Prostate gland (tissue), 2 donors: ENCODE measurements at regions not wholly inside any gene's neighbourhood (a gene's known extent, or its start where the extent isn't known, plus 50 kb on each side); places are given as distances from the start of the nearest gene placed in this dataset.

ENCODE experiments used
- POLR2AphosphoS5 ChIP-seq: sonication (generic); formaldehyde crosslinking; IDR thresholded peaks from one replicate; pipeline ENCODE4 v1.6.1; 2017; ENCODE audit warnings: antibody characterized with exemption
- TF ChIP-seq, protein P1 (sequence below), 4 experiments: fragments of 200-600 bp in 2 of 4; fragments of 450-650 bp in 2 of 4; sonication (generic) in 2 of 4; IDR thresholded peaks; 1 replicate in 3 of 4; 2 replicates in 1 of 4; pipeline ENCODE4 v1.5.1; 2016 to 2019; ENCODE audit warnings: antibody characterized with exemption in 4 of 4, mild to moderate bottlenecking in 2 of 4, moderate library complexity in 2 of 4

DNA sequence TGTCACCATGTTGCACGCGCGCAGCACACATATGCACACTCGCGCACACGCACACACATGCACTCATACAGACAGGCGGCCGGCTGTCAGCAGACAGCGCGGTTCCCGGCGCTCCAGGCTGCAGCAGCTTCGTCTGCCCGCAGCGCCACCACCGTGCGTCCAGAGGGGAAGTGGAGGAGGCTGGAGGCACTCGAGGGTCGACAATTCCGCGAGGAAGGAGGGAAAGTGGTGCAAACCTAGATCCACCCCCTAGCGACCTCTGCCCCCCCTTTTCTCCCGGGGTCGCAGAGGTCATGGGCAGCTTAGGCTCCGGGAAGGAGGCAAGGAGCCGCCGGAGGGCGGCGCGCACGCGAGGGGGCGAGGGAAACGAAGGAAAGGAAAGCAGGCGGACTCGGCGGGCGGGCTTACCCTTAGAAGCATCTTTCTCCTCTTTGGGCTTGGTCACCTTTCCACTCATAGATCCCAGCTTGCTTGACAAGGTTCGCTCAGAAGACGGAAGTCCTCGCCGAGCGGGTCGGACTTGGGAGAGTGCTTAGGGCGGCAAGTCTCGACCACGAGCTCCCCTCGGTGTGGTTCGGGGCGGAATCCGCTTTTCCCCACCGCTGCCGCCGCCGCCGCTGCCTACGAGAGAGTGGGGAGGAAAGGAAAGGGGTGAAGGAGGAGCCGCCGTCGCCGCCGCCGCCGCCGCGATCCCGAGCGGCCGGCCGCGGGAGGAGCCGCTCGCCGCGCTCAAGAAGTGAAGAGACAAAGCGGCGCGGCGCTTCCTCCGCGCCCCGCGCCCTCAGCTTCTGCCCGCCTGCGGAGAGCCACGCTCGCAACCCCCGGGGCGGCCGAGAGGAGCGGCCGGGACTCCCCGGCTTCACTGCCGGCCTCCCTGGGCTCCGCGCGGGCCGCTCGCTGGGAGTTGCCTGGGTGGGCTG is 326.6 kb upstream of the F9 start:
- TF ChIP-seq, protein P1, sequence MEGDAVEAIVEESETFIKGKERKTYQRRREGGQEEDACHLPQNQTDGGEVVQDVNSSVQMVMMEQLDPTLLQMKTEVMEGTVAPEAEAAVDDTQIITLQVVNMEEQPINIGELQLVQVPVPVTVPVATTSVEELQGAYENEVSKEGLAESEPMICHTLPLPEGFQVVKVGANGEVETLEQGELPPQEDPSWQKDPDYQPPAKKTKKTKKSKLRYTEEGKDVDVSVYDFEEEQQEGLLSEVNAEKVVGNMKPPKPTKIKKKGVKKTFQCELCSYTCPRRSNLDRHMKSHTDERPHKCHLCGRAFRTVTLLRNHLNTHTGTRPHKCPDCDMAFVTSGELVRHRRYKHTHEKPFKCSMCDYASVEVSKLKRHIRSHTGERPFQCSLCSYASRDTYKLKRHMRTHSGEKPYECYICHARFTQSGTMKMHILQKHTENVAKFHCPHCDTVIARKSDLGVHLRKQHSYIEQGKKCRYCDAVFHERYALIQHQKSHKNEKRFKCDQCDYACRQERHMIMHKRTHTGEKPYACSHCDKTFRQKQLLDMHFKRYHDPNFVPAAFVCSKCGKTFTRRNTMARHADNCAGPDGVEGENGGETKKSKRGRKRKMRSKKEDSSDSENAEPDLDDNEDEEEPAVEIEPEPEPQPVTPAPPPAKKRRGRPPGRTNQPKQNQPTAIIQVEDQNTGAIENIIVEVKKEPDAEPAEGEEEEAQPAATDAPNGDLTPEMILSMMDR (IDR thresholded peaks at IDR 0.05) = peak in 1 of 4 experiments; percentile 11
- TF ChIP-seq POLR2AphosphoS5 = no peak
